ENCODE measurements at regions not wholly inside any gene's neighbourhood (a gene's known extent, or its start where the extent isn't known, plus 50 kb on each side); places are given as distances from the start of the nearest gene placed in this dataset.

DNA sequence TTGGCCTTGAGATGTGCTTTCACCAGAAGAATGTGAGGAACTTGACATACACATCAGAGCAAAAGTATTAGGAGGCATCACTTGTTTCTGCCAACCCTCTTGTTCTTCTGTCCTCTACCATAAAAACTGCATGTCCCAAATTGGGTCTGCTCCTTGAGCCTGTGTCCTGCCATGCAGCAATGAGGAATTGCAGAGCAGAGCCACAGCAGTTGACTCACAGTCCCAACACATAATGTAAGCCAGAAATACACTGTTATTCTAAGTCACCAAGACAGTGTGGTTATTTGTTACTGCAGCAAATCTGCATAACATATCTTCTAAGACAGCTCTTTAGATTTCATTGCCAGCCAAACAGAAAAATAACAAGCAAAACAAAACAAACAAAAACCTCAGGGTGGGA is 598.2 kb downstream of the PRELID2 start:
- ChIA-PET POLR2A (ENCODE audit: low non-redundant PET) (no interaction called here), CTCF (interaction anchor here (0.6 to 0.9 kb wide), 2 partner anchors 9 to 334 kb away, joined by 3 read pairs; no protein-coding TSS in a partner anchor)
- no peak overlapping the region for H3K27ac ChIP-seq
- TF ChIP-seq, protein P1, sequence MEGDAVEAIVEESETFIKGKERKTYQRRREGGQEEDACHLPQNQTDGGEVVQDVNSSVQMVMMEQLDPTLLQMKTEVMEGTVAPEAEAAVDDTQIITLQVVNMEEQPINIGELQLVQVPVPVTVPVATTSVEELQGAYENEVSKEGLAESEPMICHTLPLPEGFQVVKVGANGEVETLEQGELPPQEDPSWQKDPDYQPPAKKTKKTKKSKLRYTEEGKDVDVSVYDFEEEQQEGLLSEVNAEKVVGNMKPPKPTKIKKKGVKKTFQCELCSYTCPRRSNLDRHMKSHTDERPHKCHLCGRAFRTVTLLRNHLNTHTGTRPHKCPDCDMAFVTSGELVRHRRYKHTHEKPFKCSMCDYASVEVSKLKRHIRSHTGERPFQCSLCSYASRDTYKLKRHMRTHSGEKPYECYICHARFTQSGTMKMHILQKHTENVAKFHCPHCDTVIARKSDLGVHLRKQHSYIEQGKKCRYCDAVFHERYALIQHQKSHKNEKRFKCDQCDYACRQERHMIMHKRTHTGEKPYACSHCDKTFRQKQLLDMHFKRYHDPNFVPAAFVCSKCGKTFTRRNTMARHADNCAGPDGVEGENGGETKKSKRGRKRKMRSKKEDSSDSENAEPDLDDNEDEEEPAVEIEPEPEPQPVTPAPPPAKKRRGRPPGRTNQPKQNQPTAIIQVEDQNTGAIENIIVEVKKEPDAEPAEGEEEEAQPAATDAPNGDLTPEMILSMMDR (conservative IDR thresholded peaks at IDR 0.05; ENCODE audit: low read depth), result no peak
- no peak for DNase-seq (ENCODE audit: low spot score)

DNA sequence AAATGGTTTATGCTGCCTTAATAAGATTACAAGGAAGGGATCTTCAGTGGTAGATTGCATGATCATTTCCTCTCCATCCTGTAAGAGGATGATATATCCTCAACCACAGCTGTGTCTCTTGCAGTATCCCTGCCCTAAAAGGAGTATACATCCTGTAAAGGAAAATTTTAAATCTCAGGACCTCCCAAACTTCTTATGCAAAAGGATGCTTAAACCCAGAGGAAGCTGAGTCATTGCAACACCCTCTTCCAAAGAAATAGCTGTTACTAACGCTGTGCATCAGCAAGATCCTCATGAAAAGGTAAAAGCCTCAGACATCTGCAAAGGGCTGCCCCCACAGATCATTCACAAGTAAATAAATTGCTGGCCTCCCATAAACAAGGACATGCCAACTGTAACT is 599.0 kb downstream of the PRELID2 start:
- no peak for DNase-seq (ENCODE audit: low spot score)
- TF ChIP-seq, protein P1 (conservative IDR thresholded peaks at IDR 0.05; ENCODE audit: low read depth), result no peak
- ChIA-PET CTCF (no interaction called here), POLR2A (ENCODE audit: low non-redundant PET) (no interaction called here)
- H3K27ac ChIP-seq, result no peak overlapping the region

DNA sequence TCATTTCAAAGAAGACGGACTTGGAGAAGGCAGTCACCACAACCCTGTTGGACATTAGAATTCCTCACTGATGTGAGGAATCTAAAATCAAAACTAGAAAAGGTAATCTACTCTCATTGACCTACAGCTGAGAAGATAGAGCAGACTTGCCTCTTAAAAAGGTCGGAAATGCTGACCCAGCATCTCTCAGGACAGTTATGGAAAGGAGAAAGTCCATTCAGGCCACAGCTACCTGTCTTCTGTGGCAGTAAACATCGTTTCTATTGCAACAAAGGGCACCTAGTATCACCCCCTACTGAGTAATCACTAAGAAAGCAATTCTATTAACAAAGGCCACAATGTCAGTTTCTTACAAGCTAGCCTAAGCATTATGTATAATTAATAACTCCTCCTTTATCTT is 601.7 kb downstream of the PRELID2 start:
- no peak for DNase-seq (ENCODE audit: low spot score)
- POLR2A ChIA-PET (ENCODE audit: low non-redundant PET), result no interaction called here
- CTCF ChIA-PET, result no interaction called here
- TF ChIP-seq, protein P1 (conservative IDR thresholded peaks at IDR 0.05; ENCODE audit: low read depth), result no peak
- H3K27ac ChIP-seq, result no peak overlapping the region

DNA sequence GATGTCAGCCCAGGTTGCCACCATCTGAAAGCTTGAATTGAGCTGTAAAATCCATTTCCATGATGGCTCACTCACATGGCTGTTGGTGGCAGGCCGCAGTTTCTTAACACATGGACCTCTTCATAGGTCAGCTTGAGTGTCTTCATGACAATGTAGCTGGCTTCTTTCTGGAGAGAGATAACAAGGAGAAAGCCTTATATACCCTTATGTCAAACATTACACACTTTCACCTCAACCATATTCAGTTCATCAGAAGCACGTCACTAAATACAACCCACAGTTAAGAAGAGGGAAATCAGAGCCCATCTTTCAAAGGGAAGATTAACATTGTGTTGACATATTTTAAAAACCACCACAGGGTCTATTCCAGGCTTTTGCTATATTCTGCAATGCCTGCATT is 604.4 kb downstream of the PRELID2 start:
- no peak for DNase-seq (ENCODE audit: low spot score)
- POLR2A ChIA-PET (ENCODE audit: low non-redundant PET), result no interaction called here
- no peak overlapping the region for H3K27ac ChIP-seq
- TF ChIP-seq, protein P1 (conservative IDR thresholded peaks at IDR 0.05; ENCODE audit: low read depth), result no peak
- CTCF ChIA-PET, result interaction anchor here (0.6 kb wide), 1 partner anchor 21 kb away, joined by 3 read pairs; no protein-coding TSS in a partner anchor

DNA sequence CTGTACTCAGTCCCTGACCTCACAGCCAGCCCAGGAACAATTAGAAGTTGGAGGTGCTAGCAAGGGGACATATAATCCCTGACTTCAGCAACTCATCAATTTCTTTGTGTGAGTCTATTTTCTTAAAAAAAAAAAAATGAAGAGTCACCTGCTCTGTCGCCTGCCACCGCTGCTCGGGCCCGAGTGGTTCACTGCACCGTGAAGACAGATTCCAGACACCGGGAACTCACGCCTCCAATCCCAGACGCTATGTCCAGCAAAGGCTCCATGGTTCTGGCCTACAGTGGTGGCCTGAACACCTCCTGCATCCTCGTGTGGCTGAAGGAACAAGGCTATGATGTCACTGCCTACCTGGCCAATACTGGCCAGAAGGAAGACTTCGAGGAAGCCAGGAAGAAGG is 606.6 kb downstream of the PRELID2 start:
- CTCF ChIA-PET, result no interaction called here
- POLR2A ChIA-PET (ENCODE audit: low non-redundant PET), result no interaction called here
- no peak overlapping the region for H3K27ac ChIP-seq
- no peak for DNase-seq (ENCODE audit: low spot score)
- TF ChIP-seq, protein P1 (conservative IDR thresholded peaks at IDR 0.05; ENCODE audit: low read depth), result no peak

DNA sequence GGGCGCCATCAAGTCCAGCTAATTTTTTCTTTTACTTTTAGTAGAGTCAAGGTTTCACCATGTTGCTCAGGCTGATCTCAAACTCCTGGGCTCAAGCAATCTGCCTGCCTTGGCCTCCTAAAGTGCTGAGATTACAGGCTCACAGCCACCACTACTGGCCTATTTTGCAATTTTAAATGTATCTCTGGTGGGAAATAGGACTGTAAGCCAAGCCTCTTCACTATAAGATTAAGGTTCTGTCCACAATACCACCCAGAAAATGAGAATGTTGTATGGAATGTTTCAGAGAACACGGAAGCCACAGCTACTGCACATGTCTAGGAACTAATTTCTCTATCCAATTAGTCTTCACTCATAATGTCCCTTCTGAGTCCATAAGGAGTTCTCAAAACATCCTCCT is 607.3 kb downstream of the PRELID2 start:
- ChIA-PET CTCF (interaction anchor here (1.0 kb wide), 1 partner anchor 9 kb away, joined by 3 read pairs; no protein-coding TSS in a partner anchor), POLR2A (ENCODE audit: low non-redundant PET) (no interaction called here)
- no peak overlapping the region for H3K27ac ChIP-seq
- TF ChIP-seq, protein P1 (conservative IDR thresholded peaks at IDR 0.05; ENCODE audit: low read depth), result no peak
- no peak for DNase-seq (ENCODE audit: low spot score)

DNA sequence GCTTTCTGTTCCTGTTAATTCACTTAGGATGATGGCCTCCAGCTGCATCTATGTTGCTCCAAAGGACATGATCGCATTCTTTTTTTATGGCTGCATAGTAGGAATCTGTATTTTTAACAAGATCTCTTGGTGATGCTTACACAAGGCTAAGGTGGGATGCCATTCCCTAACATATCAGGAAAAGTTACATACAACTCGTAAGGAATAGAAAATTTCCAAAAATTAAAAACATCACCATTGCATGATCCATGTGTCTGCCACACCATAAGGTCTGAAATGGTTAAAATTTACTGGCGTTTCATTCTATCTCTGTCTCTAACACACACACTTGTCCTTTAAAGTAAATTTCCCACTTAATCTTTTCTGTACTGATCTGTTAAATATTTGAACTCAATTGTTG is 608.4 kb downstream of the PRELID2 start:
- ChIA-PET CTCF (no interaction called here), POLR2A (ENCODE audit: low non-redundant PET) (no interaction called here)
- TF ChIP-seq, protein P1 (conservative IDR thresholded peaks at IDR 0.05; ENCODE audit: low read depth), result no peak
- H3K27ac ChIP-seq, result no peak overlapping the region
- no peak for DNase-seq (ENCODE audit: low spot score)

Data from RWPE1 (cell line).